Activated naive CD4-positive, alpha-beta T cell treated with anti-CD3 and anti-CD28 coated beads for 36 hours (primary cell): ENCODE measurements at regions not wholly inside any gene's neighbourhood (a gene's known extent, or its start where the extent isn't known, plus 50 kb on each side); places are given as distances from the start of the nearest gene placed in this dataset.

Experiments used
- CTCF ChIA-PET: fragments of 350-600 bp; sonication (Branson Sonifier 250); formaldehyde crosslinking; loops from one replicate; lab custom pipeline; 2021; ENCODE audit warnings: antibody characterized with exemption; lab: Charles Lee
- DNase-seq: peaks from one replicate; pipeline ENCODE4 v3.0.0-alpha.2; 2020
- H3K27ac Mint-ChIP-seq: one replicate; pipeline ENCODE4 v1.8.0; 2021; ENCODE audit warnings: mild to moderate bottlenecking, mixed read lengths
- H3K27me3 Mint-ChIP-seq: one replicate; pipeline ENCODE4 v1.8.0; 2021; ENCODE audit warnings: low read depth, mixed read lengths
- H3K36me3 Mint-ChIP-seq: one replicate; pipeline ENCODE4 v1.8.0; 2021; ENCODE audit warnings: low read depth, mixed read lengths
- H3K4me1 Mint-ChIP-seq: one replicate; pipeline ENCODE4 v1.8.0; 2021; ENCODE audit warnings: low read depth, mixed read lengths
- H3K4me3 Mint-ChIP-seq: one replicate; pipeline ENCODE4 v1.8.0; 2021; ENCODE audit warnings: mild to moderate bottlenecking, moderate library complexity, mixed read lengths
- H3K9me3 Mint-ChIP-seq: one replicate; pipeline ENCODE4 v1.8.0; 2021; ENCODE audit warnings: mixed read lengths
- intact Hi-C: fragments of 100-400 bp; cut with micrococcal nuclease; formaldehyde crosslinking; loops from one replicate; pipeline ENCODE4 v1.15.1; 2023

DNA sequence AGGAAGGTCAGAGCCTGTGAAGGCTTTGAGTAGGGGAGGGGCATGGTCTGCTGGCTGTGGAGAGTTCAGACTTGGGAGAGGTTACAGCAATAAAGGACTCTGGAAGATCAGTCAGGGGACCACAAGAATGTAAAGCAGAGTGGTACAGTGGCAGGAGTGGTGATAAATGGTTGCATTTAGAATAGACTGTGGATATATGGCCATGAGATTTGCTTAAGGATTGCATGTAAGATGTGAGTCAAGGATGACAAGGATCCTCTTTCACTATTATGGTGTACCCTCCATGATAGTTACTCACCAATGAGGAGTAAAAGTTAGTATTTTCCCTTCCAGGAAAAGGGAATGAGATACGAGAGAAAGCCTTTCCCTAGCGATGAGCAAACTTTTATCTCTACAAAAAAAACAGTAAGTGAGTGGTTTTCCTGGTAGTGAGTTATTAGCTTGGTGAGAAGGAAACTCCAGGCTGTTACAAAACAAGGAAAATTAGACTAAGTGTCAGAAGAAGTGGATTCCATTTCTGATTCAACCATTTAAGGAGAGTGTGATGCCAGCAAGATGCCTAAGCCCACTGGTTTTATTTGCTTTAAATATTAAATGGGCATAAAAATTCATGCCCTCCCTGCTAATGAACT is 818.0 kb upstream of the ACVR2A start:
- H3K27ac Mint-ChIP-seq = no peak overlapping the region
- H3K36me3 Mint-ChIP-seq = peaks cover 2% of the 10 kb centered on the region
- CTCF ChIA-PET = interaction anchor here (0.6 kb wide), 1 partner anchor 108 kb away, joined by 3 read pairs; no protein-coding TSS in a partner anchor
- peaks cover 35% of the 10 kb centered on the region for H3K27me3 Mint-ChIP-seq
- H3K4me3 Mint-ChIP-seq = no peak overlapping the region
- intact Hi-C loops = no loop called here
- H3K9me3 Mint-ChIP-seq = peaks cover 9% of the 10 kb centered on the region
- no peaks in the 10 kb centered on the region for H3K4me1 Mint-ChIP-seq
- DNase-seq = no peak

DNA sequence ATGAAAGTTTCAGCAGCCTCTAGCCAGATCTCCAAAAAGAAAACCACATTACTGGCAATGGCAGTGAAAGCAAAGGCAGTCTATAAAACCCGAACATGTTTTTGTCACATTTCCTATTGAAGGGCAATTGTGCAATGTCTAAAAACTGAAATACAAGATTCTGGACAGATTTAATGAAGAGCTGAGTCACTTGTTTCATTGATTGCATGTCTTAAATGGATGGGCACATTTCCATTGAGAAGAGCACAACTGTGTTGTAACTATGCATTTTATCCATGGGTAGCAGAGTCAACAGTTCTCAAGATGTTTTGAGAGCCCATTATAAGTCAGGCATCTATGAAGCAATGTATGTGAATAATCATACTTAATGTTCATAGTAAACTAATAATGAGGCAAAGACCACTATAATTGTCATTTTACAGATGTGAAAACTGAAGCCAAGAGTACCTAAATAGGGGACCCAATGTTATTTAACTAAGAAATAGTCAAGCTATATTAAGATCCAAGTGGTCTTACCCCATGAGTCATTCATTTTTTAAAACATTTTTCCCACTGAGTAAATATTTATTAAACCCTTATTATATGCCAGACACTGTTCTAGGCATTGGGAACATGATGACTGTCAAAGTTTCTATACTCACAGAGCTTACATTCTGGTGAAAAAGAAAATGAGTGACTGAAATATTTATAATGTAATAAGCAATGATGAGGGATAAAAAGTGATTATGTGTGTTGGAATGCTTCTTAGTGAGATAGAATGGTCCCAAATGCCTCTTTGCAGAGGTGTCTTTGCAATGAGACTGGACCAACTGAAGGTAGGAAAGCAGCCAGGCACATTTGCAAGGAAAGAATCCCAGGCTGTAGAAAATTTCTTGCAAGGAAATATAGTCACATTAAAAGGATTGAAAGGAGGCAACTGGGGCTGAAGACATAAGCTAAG is 818.9 kb upstream of the ACVR2A start:
- H3K4me1 Mint-ChIP-seq = no peaks in the 10 kb centered on the region
- no peak overlapping the region for H3K27ac Mint-ChIP-seq
- peaks cover 13% of the 10 kb centered on the region for H3K9me3 Mint-ChIP-seq
- H3K27me3 Mint-ChIP-seq = peaks cover 34% of the 10 kb centered on the region
- peaks cover 2% of the 10 kb centered on the region for H3K36me3 Mint-ChIP-seq
- CTCF ChIA-PET = no interaction called here
- DNase-seq = no peak
- intact Hi-C loops = no loop called here
- no peak overlapping the region for H3K4me3 Mint-ChIP-seq

DNA sequence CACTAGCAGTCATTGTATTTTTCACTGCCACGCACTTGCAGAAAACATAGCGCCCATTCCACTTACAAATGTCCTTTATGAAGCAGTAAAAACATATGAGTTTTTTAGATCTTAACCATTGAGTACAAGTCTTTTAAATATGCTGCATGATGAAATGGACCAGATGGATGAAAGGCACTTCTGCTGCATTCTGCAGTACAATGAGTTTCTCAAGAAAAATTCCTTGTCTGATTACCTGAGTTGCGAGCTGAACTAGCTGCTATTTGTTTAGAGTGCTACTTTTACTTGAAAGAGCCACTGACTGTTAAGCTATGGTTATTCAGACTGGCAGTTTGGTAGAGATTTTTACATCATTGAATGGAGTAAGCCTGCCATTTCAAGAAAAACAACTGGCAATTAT is 825.5 kb upstream of the ACVR2A start:
- CTCF ChIA-PET = no interaction called here
- Mint-ChIP-seq H3K4me3 (no peak overlapping the region), H3K9me3 (peaks cover 11% of the 10 kb centered on the region), H3K27ac (no peak overlapping the region), H3K36me3 (peaks cover 2% of the 10 kb centered on the region), H3K27me3 (peaks cover 9% of the 10 kb centered on the region), H3K4me1 (no peaks in the 10 kb centered on the region)
- intact Hi-C loops = no loop called here
- DNase-seq = no peak

DNA sequence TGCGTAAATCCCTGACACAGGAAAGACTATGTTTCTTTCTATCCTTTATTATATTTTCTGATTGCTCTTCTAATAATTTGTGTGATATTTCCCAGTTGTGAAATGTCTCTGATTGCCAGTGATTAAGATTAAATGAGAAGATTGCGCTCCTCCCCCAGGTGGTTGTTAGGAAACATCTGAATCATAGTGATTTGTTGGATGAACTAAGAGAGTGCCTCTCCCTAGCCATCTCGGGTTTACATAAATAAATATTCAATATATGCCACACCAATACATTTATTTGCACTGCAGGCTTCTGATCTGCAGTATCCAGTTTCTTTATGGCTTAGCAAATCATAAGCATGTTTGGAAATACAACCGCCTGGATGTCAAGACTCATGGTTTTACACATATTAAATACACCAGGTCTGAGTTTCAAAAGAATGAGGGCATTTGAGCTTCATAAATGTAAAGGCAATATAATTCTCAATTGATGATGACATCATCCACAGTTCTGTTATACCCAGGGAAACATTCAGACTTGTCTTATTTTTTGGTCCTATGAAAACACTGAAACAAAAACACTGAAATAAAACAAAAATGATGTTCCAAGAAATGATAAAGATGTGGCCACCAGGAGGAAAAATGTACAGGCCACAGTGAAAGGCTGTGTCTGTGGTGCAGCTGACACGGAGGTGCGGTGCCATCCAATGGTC is 826.7 kb upstream of the ACVR2A start:
- no peaks in the 10 kb centered on the region for H3K4me1 Mint-ChIP-seq
- H3K27ac Mint-ChIP-seq = no peak overlapping the region
- intact Hi-C loops = no loop called here
- H3K9me3 Mint-ChIP-seq = peaks cover 11% of the 10 kb centered on the region
- peaks cover 2% of the 10 kb centered on the region for H3K36me3 Mint-ChIP-seq
- H3K27me3 Mint-ChIP-seq = peaks cover 4% of the 10 kb centered on the region
- H3K4me3 Mint-ChIP-seq = no peak overlapping the region
- CTCF ChIA-PET = interaction anchor here (0.6 kb wide), 1 partner anchor 340 kb away, joined by 5 read pairs; no protein-coding TSS in a partner anchor
- no peak for DNase-seq

DNA sequence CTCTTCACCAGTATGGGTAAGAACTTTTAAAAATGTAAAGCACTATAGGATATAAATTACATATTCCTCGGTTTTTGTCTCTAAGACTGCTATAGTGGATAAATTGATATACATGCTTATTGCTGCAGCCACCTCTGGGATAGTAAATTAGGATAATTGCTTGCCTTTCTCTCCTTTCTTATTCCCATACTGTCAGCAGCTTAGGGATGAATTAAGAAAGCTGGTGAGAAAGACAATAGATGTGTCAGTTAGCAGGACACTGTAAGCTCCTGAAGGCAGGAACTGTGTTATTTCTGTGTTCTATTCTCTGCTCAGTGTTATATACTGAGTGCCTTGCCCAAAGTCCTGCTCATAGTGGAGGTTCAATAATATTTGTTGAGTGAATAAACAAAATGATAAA is 828.6 kb upstream of the ACVR2A start:
- Mint-ChIP-seq H3K27me3 (peaks cover 6% of the 10 kb centered on the region), H3K4me1 (no peaks in the 10 kb centered on the region), H3K4me3 (no peak overlapping the region), H3K36me3 (no peaks in the 10 kb centered on the region), H3K27ac (no peak overlapping the region), H3K9me3 (no peaks in the 10 kb centered on the region)
- no peak for DNase-seq
- CTCF ChIA-PET = no interaction called here
- intact Hi-C loops = no loop called here

DNA sequence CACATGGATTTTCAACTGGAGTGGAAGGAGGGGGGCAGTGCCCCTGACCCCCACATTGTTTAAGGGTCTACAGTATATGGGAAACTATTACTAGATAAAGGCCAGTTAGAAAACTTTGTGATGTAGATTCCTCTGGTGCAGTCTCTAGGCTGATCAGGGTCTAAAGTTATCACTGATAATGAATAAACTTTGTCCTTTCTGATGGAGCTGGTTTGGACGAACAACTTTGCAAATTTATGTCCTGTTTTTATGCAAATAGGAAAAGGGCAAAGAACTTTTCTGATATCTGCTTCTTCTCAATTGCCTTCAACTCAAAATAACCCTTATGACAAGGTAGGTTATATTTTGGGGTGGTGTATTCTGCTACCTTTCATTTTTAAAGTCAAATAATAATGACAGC is 829.2 kb upstream of the ACVR2A start:
- Mint-ChIP-seq H3K27me3 (peaks cover 6% of the 10 kb centered on the region), H3K9me3 (no peaks in the 10 kb centered on the region), H3K36me3 (no peaks in the 10 kb centered on the region), H3K4me1 (no peaks in the 10 kb centered on the region), H3K27ac (no peak overlapping the region), H3K4me3 (no peak overlapping the region)
- CTCF ChIA-PET = interaction anchor here (0.6 kb wide), 1 partner anchor 1944 kb away, joined by 3 read pairs; no protein-coding TSS in a partner anchor
- DNase-seq = no peak
- intact Hi-C loops = no loop called here

DNA sequence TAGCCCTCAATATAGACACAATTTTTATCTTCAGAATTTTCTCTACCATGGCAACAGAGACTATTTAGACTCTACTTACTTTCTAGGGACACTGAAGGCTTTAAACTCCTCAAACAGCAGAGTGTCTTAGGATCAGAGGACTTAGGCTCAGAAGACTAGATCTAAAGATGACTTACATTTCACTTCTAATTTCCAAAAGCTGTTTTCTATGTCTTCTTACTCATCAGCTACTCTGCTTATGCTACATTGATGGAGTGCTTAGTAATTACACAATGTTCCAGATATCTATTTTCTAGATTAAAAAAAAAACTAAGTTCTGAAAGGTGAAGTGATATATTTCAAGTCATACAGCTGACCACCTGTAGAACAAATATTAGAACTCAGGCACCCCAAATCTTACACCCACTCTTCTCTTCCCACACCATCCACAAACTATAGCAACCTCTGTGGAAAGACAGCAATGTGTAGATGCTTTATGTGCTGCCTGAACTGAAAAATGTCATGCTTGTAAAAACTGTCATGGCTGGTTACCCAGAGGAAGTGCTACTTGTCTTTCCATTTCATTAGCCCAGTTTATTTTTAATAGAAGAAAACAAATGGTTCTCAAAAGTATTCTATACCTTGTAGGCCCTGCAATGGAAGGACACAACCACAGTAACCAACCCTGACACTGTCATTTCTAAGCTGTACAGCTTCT is 831.0 kb upstream of the ACVR2A start:
- Mint-ChIP-seq H3K27me3 (peaks cover 4% of the 10 kb centered on the region), H3K36me3 (no peaks in the 10 kb centered on the region), H3K4me3 (no peak overlapping the region), H3K4me1 (no peaks in the 10 kb centered on the region), H3K9me3 (no peaks in the 10 kb centered on the region), H3K27ac (no peak overlapping the region)
- CTCF ChIA-PET = no interaction called here
- intact Hi-C loops = no loop called here
- DNase-seq = no peak

GRCh38 chr2:147008481-147008880 is 836.3 kb upstream of the ACVR2A start:
- peaks cover 4% of the 10 kb centered on the region for H3K27me3 Mint-ChIP-seq
- no peaks in the 10 kb centered on the region for H3K4me1 Mint-ChIP-seq
- no peaks in the 10 kb centered on the region for H3K36me3 Mint-ChIP-seq
- no peak overlapping the region for H3K4me3 Mint-ChIP-seq
- CTCF ChIA-PET = no interaction called here
- H3K9me3 Mint-ChIP-seq = no peaks in the 10 kb centered on the region
- no peak overlapping the region for H3K27ac Mint-ChIP-seq
- intact Hi-C loops = no loop called here
- DNase-seq = no peak

DNA sequence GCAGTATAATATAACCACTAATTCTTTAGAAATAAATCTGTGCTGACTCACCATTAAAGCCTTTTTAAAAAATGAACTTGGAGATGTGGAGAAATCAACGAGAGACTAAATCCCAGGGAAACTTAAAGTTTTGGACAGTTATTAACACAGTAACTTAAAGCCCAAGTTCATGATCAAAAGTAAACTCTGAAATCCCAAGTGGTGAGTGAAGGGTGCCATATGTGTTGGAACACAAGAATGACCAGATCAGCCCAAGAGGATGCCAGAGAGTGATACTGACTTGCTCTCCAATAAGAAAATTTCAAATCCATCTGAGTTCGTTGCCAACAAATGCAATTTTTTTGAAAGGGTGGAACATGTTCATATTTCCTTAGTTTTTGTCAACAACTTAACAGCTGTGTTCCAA is 838.1 kb upstream of the ACVR2A start:
- H3K4me3 Mint-ChIP-seq = no peak overlapping the region

DNA sequence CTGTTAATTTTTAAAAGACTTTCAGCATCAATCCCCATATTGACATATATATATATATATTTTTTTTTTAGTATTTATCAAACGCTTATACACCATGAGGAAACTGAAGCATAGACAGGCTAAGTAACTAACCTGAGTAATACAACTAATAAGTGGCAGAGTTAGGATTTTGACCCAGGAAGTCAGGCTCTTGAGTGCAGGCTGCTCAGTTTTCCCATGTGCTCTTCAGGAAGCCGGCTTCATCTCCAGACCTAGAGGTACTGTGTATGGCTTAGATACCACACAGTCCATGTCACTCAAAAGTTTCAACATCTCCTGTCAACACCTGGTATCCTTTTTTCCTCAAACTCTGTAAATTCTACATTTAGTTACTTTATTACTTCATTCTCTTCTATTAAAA is 841.7 kb upstream of the ACVR2A start:
- DNase-seq = no peak
- no peaks in the 10 kb centered on the region for H3K36me3 Mint-ChIP-seq
- no peaks in the 10 kb centered on the region for H3K9me3 Mint-ChIP-seq
- no peak overlapping the region for H3K27ac Mint-ChIP-seq
- no peak overlapping the region for H3K4me3 Mint-ChIP-seq
- no peaks in the 10 kb centered on the region for H3K27me3 Mint-ChIP-seq
- CTCF ChIA-PET = no interaction called here
- intact Hi-C loops = no loop called here
- no peaks in the 10 kb centered on the region for H3K4me1 Mint-ChIP-seq

More for the DNA sequence above, 838.1 kb upstream of the ACVR2A start:
- Mint-ChIP-seq H3K27ac (no peak overlapping the region), H3K4me1 (no peaks in the 10 kb centered on the region), H3K9me3 (no peaks in the 10 kb centered on the region), H3K36me3 (no peaks in the 10 kb centered on the region), H3K27me3 (peaks cover 2% of the 10 kb centered on the region)
- no peak for DNase-seq
- CTCF ChIA-PET = no interaction called here
- intact Hi-C loops = no loop called here

DNA sequence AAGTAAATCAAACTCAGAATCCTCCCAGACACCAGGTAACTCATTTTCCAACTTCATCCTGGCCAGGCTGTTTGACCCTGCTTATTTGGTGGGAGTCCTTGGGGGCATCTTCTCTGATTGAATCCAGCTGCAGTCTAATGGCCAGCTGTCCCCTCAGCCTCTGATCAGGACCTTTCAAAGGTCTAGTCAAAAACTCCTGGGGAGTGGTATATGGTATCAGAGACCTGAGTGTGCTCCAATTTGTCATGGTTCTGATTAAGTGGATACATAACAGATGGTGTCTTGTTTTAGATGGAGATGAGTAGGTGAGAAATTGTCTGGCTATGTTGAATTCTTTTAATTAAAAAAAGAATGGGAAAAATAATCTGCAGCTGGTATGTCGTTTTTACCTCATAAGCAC is 842.6 kb upstream of the ACVR2A start:
- Mint-ChIP-seq H3K27me3 (no peaks in the 10 kb centered on the region), H3K4me1 (no peaks in the 10 kb centered on the region), H3K4me3 (no peak overlapping the region), H3K27ac (no peak overlapping the region), H3K9me3 (no peaks in the 10 kb centered on the region), H3K36me3 (no peaks in the 10 kb centered on the region)
- CTCF ChIA-PET = no interaction called here
- DNase-seq = no peak
- intact Hi-C loops = no loop called here

- Mint-ChIP-seq H3K4me1 (no peaks in the 10 kb centered on the region), H3K36me3 (no peaks in the 10 kb centered on the region), H3K27ac (no peak overlapping the region), H3K9me3 (no peaks in the 10 kb centered on the region), H3K27me3 (no peaks in the 10 kb centered on the region), H3K4me3 (no peak overlapping the region)
- CTCF ChIA-PET = no interaction called here
- DNase-seq = no peak
- intact Hi-C loops = no loop called here
Measured at GRCh38 chr2:147001061-147001460, 843.8 kb upstream of the ACVR2A start.
